Stimulated activated memory B cell treated with anti-CD40 and anti-IgM and Interleukin-4, amounts not matched to agents 10 μg/mL and 1 μg/mL and 100 μg/mL, for 72 hours (primary cell): ENCODE measurements at regions not wholly inside any gene's neighbourhood (a gene's known extent, or its start where the extent isn't known, plus 50 kb on each side); places are given as distances from the start of the nearest gene placed in this dataset.

Source experiments
- ATAC-seq: fragments of 150-1000 bp; cut with Tn5 transposase; 2 replicates; pipeline ENCODE4 v1.10.0; 2021
- H3K27ac Mint-ChIP-seq: one replicate; pipeline ENCODE4 v1.8.0; 2022; ENCODE audit warnings: mild to moderate bottlenecking, mixed read lengths
- H3K27me3 Mint-ChIP-seq: one replicate; pipeline ENCODE4 v1.8.0; 2022; ENCODE audit warnings: mixed read lengths
- H3K36me3 Mint-ChIP-seq: one replicate; pipeline ENCODE4 v1.8.0; 2022; ENCODE audit warnings: mixed read lengths
- H3K4me1 Mint-ChIP-seq: one replicate; pipeline ENCODE4 v1.8.0; 2022; ENCODE audit warnings: mixed read lengths
- H3K4me3 Mint-ChIP-seq: one replicate; pipeline ENCODE4 v1.8.0; 2022; ENCODE audit warnings: mild to moderate bottlenecking, moderate library complexity, mixed read lengths
- H3K9me3 Mint-ChIP-seq: one replicate; pipeline ENCODE4 v1.8.0; 2022; ENCODE audit warnings: mixed read lengths

- ATAC-seq: no peak
- Mint-ChIP-seq H3K36me3 (no peaks in the 10 kb centered on the region), H3K4me1 (no peaks in the 10 kb centered on the region), H3K9me3 (peaks cover 3% of the 10 kb centered on the region), H3K27ac (no peak overlapping the region), H3K4me3 (no peak overlapping the region), H3K27me3 (no peaks in the 10 kb centered on the region)
These were observed 258.6 kb upstream of the MKI67 start for GRCh38 chr10:128384831-128385230.

GRCh38 chr10:128386231-128386630, 260.0 kb upstream of the MKI67 start:
- Mint-ChIP-seq H3K9me3 (peaks cover 3% of the 10 kb centered on the region), H3K36me3 (no peaks in the 10 kb centered on the region), H3K4me1 (no peaks in the 10 kb centered on the region), H3K27me3 (no peaks in the 10 kb centered on the region), H3K4me3 (no peak overlapping the region), H3K27ac (no peak overlapping the region)
- no peak for ATAC-seq

GRCh38 chr10:128386816-128387604, 260.8 kb upstream of the MKI67 start:
- H3K4me1 Mint-ChIP-seq: no peaks in the 10 kb centered on the region
- no peak for ATAC-seq
- H3K36me3 Mint-ChIP-seq: no peaks in the 10 kb centered on the region
- H3K27ac Mint-ChIP-seq: no peak overlapping the region
- H3K4me3 Mint-ChIP-seq: no peak overlapping the region
- no peaks in the 10 kb centered on the region for H3K27me3 Mint-ChIP-seq
- peaks cover 3% of the 10 kb centered on the region for H3K9me3 Mint-ChIP-seq

GRCh38 chr10:128390596-128390995, 264.4 kb upstream of the MKI67 start:
- Mint-ChIP-seq H3K36me3 (no peaks in the 10 kb centered on the region), H3K27ac (no peak overlapping the region), H3K9me3 (peaks cover 3% of the 10 kb centered on the region), H3K27me3 (no peaks in the 10 kb centered on the region), H3K4me3 (no peak overlapping the region), H3K4me1 (no peaks in the 10 kb centered on the region)
- ATAC-seq: no peak

- Mint-ChIP-seq H3K27me3 (no peaks in the 10 kb centered on the region), H3K4me1 (no peaks in the 10 kb centered on the region), H3K36me3 (no peaks in the 10 kb centered on the region), H3K4me3 (no peak overlapping the region), H3K27ac (no peak overlapping the region), H3K9me3 (no peaks in the 10 kb centered on the region)
- ATAC-seq: no peak
These were observed 267.3 kb upstream of the MKI67 start for GRCh38 chr10:128393546-128393945.

- ATAC-seq: no peak
- Mint-ChIP-seq H3K36me3 (no peaks in the 10 kb centered on the region), H3K27ac (no peak overlapping the region), H3K9me3 (peaks cover 7% of the 10 kb centered on the region), H3K4me1 (no peaks in the 10 kb centered on the region), H3K4me3 (no peak overlapping the region), H3K27me3 (no peaks in the 10 kb centered on the region)
These were observed 271.9 kb upstream of the MKI67 start for GRCh38 chr10:128398118-128398517.

- no peak for ATAC-seq
- Mint-ChIP-seq H3K9me3 (peaks cover 7% of the 10 kb centered on the region), H3K27me3 (no peaks in the 10 kb centered on the region), H3K27ac (no peak overlapping the region), H3K4me3 (no peak overlapping the region), H3K36me3 (no peaks in the 10 kb centered on the region), H3K4me1 (no peaks in the 10 kb centered on the region)
These were observed 272.8 kb upstream of the MKI67 start for GRCh38 chr10:128398999-128399398.

- Mint-ChIP-seq H3K9me3 (peaks cover 7% of the 10 kb centered on the region), H3K4me1 (no peaks in the 10 kb centered on the region), H3K27me3 (no peaks in the 10 kb centered on the region), H3K27ac (no peak overlapping the region), H3K36me3 (no peaks in the 10 kb centered on the region), H3K4me3 (no peak overlapping the region)
- no peak for ATAC-seq
These were observed 274.3 kb upstream of the MKI67 start for GRCh38 chr10:128400564-128400963.

GRCh38 chr10:128405450-128405849, 279.2 kb upstream of the MKI67 start:
- H3K9me3 Mint-ChIP-seq: peaks cover 5% of the 10 kb centered on the region
- H3K36me3 Mint-ChIP-seq: no peaks in the 10 kb centered on the region
- no peaks in the 10 kb centered on the region for H3K27me3 Mint-ChIP-seq
- H3K27ac Mint-ChIP-seq: no peak overlapping the region
- ATAC-seq: no peak
- H3K4me3 Mint-ChIP-seq: no peak overlapping the region
- H3K4me1 Mint-ChIP-seq: no peaks in the 10 kb centered on the region

- no peak overlapping the region for H3K4me3 Mint-ChIP-seq
- H3K4me1 Mint-ChIP-seq: no peaks in the 10 kb centered on the region
- H3K9me3 Mint-ChIP-seq: peaks cover 6% of the 10 kb centered on the region
- H3K27ac Mint-ChIP-seq: no peak overlapping the region
- ATAC-seq: no peak
- no peaks in the 10 kb centered on the region for H3K27me3 Mint-ChIP-seq
- no peaks in the 10 kb centered on the region for H3K36me3 Mint-ChIP-seq
These were observed 285.4 kb upstream of the MKI67 start for GRCh38 chr10:128411643-128412042.

GRCh38 chr10:128414568-128414967, 288.3 kb upstream of the MKI67 start:
- H3K36me3 Mint-ChIP-seq: no peaks in the 10 kb centered on the region
- no peak overlapping the region for H3K27ac Mint-ChIP-seq
- ATAC-seq: no peak
- H3K27me3 Mint-ChIP-seq: no peaks in the 10 kb centered on the region
- no peak overlapping the region for H3K4me3 Mint-ChIP-seq
- H3K4me1 Mint-ChIP-seq: no peaks in the 10 kb centered on the region
- H3K9me3 Mint-ChIP-seq: peaks cover 6% of the 10 kb centered on the region

- Mint-ChIP-seq H3K4me1 (no peaks in the 10 kb centered on the region), H3K4me3 (no peak overlapping the region), H3K36me3 (no peaks in the 10 kb centered on the region), H3K27ac (no peak overlapping the region), H3K9me3 (peaks cover 6% of the 10 kb centered on the region), H3K27me3 (no peaks in the 10 kb centered on the region)
- no peak for ATAC-seq
These were observed 290.0 kb upstream of the MKI67 start for GRCh38 chr10:128416231-128416630.

- Mint-ChIP-seq H3K36me3 (no peaks in the 10 kb centered on the region), H3K27me3 (no peaks in the 10 kb centered on the region), H3K27ac (no peak overlapping the region), H3K4me1 (no peaks in the 10 kb centered on the region), H3K4me3 (no peak overlapping the region), H3K9me3 (no peaks in the 10 kb centered on the region)
- ATAC-seq: no peak
These were observed 291.6 kb upstream of the MKI67 start for GRCh38 chr10:128417826-128418225.

- Mint-ChIP-seq H3K27ac (no peak overlapping the region), H3K27me3 (no peaks in the 10 kb centered on the region), H3K9me3 (no peaks in the 10 kb centered on the region), H3K4me1 (no peaks in the 10 kb centered on the region), H3K4me3 (no peak overlapping the region), H3K36me3 (no peaks in the 10 kb centered on the region)
- no peak for ATAC-seq
These were observed 292.6 kb upstream of the MKI67 start for GRCh38 chr10:128418819-128419218.

GRCh38 chr10:128419466-128420019, 293.3 kb upstream of the MKI67 start:
- H3K4me1 Mint-ChIP-seq: no peaks in the 10 kb centered on the region
- H3K27me3 Mint-ChIP-seq: no peaks in the 10 kb centered on the region
- H3K9me3 Mint-ChIP-seq: no peaks in the 10 kb centered on the region
- no peaks in the 10 kb centered on the region for H3K36me3 Mint-ChIP-seq
- no peak overlapping the region for H3K27ac Mint-ChIP-seq
- ATAC-seq: no peak
- no peak overlapping the region for H3K4me3 Mint-ChIP-seq

GRCh38 chr10:128420623-128421022, 294.4 kb upstream of the MKI67 start:
- H3K36me3 Mint-ChIP-seq: no peaks in the 10 kb centered on the region
- no peak for ATAC-seq

More at GRCh38 chr10:128420623-128421022, 294.4 kb upstream of the MKI67 start:
- Mint-ChIP-seq H3K4me1 (no peaks in the 10 kb centered on the region), H3K9me3 (no peaks in the 10 kb centered on the region), H3K4me3 (no peak overlapping the region), H3K27me3 (no peaks in the 10 kb centered on the region), H3K27ac (no peak overlapping the region)
